ENCODE measurements at regions not wholly inside any gene's neighbourhood (a gene's known extent, or its start where the extent isn't known, plus 50 kb on each side); places are given as distances from the start of the nearest gene placed in this dataset.
A peak's percentile ranks its signal among the peaks of the same experiment; 100 is the strongest.

- no peak for DNase-seq (ENCODE audit: low read depth, low spot score)
Observed at GRCh38 chr3:102529452-102529851, 94.6 kb downstream of the ZPLD1 start.

GRCh38 chr3:102530415-102531181 is 95.8 kb downstream of the ZPLD1 start:
- DNase-seq (ENCODE audit: low read depth, low spot score) = no peak

- DNase-seq (ENCODE audit: low read depth, low spot score) = no peak
Observed at GRCh38 chr3:102531686-102532085, 96.9 kb downstream of the ZPLD1 start.

- no peak for DNase-seq (ENCODE audit: low read depth, low spot score)
Observed at GRCh38 chr3:102532901-102533300, 98.1 kb downstream of the ZPLD1 start.

GRCh38 chr3:102533784-102534183 is 99.0 kb downstream of the ZPLD1 start:
- DNase-seq (ENCODE audit: low read depth, low spot score) = no peak

GRCh38 chr3:102536456-102536855 is 101.6 kb downstream of the ZPLD1 start:
- peak; percentile 7 for DNase-seq (ENCODE audit: low read depth, low spot score)

GRCh38 chr3:102537123-102537522 is 102.3 kb downstream of the ZPLD1 start:
- no peak for DNase-seq (ENCODE audit: low read depth, low spot score)

GRCh38 chr3:102544741-102545140 is 109.9 kb downstream of the ZPLD1 start:
- DNase-seq (ENCODE audit: low read depth, low spot score) = no peak

- DNase-seq (ENCODE audit: low read depth, low spot score) = no peak
Observed at GRCh38 chr3:102545276-102545675, 110.5 kb downstream of the ZPLD1 start.

GRCh38 chr3:102553876-102554275 is 119.1 kb downstream of the ZPLD1 start:
- no peak for DNase-seq (ENCODE audit: low read depth, low spot score)

- no peak for DNase-seq (ENCODE audit: low read depth, low spot score)
Observed at GRCh38 chr3:102570511-102570910, 135.7 kb downstream of the ZPLD1 start.

GRCh38 chr3:102571006-102571405 is 136.2 kb downstream of the ZPLD1 start:
- DNase-seq (ENCODE audit: low read depth, low spot score) = no peak

- no peak for DNase-seq (ENCODE audit: low read depth, low spot score)
Observed at GRCh38 chr3:102571720-102572384, 137.0 kb downstream of the ZPLD1 start.

GRCh38 chr3:102573483-102574028 is 138.7 kb downstream of the ZPLD1 start:
- no peak for DNase-seq (ENCODE audit: low read depth, low spot score)

- DNase-seq (ENCODE audit: low read depth, low spot score) = no peak
Observed at GRCh38 chr3:102574355-102574754, 139.5 kb downstream of the ZPLD1 start.

GRCh38 chr3:102576651-102577050 is 141.8 kb downstream of the ZPLD1 start:
- DNase-seq (ENCODE audit: low read depth, low spot score) = no peak

- DNase-seq (ENCODE audit: low read depth, low spot score) = no peak
Observed at GRCh38 chr3:102577082-102577789, 142.4 kb downstream of the ZPLD1 start.

- DNase-seq (ENCODE audit: low read depth, low spot score) = no peak
Observed at GRCh38 chr3:102580760-102581159, 145.9 kb downstream of the ZPLD1 start.

GRCh38 chr3:102586485-102586884 is 151.7 kb downstream of the ZPLD1 start:
- DNase-seq (ENCODE audit: low read depth, low spot score) = no peak

- DNase-seq (ENCODE audit: low read depth, low spot score) = no peak
Observed at GRCh38 chr3:102593812-102594602, 159.2 kb downstream of the ZPLD1 start.

GRCh38 chr3:102595057-102595456 is 160.2 kb downstream of the ZPLD1 start:
- DNase-seq (ENCODE audit: low read depth, low spot score) = no peak

Data from smooth muscle cell of the brain vasculature (primary cell).